ENCODE measurements at regions not wholly inside any gene's neighbourhood (a gene's known extent, or its start where the extent isn't known, plus 50 kb on each side); places are given as distances from the start of the nearest gene placed in this dataset.
"Not testable (repeated sequence)": the region's sequence is repeated elsewhere in the genome, so short reads cannot be mapped to it uniquely, and the experiment has no call there.

- ATAC-seq (no peak), DNase-seq (no peak)
- intact Hi-C loops (cut with micrococcal nuclease), result no loop called here
Observed at GRCh38 chr13:88459331-88459730, 788.2 kb downstream of the SLITRK5 start.

DNA sequence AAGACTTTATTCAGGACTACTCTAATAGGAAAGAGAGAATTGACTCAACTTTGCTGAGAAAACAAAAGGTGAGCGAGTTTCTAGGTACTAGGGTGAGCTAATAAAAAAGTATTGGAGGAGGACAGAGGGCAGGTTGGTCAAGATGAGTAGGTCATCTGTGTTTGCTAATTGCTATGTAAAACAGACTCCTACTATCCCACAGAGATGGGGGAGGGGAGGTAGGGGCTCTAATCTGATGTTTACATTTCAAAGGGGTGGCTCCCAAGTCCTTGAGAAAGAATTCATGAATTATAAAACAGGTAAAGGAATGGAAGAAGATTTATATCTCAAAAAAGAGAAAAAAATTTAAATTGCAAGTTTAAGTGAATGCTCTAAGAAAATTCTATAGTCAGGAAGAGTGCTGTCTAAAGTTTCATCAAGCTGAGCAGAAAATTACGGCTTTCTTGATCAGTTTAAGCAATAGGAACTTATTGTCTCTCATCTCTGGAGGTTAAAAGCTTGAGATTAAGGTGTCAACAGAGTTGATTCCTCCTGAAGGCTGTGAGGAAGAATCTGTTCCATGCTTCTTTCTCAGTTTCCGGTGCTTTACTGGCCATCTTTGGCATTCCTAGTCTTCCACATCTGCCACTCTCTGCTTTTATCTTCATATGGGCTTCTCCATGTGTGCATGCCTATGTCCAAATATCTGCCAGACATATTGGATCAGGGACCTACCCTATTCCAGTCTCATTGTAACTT, 790.3 kb downstream of the SLITRK5 start:
- ATAC-seq, result no peak
- intact Hi-C loops (cut with micrococcal nuclease), result no loop called here
- DNase-seq, result no peak

DNA sequence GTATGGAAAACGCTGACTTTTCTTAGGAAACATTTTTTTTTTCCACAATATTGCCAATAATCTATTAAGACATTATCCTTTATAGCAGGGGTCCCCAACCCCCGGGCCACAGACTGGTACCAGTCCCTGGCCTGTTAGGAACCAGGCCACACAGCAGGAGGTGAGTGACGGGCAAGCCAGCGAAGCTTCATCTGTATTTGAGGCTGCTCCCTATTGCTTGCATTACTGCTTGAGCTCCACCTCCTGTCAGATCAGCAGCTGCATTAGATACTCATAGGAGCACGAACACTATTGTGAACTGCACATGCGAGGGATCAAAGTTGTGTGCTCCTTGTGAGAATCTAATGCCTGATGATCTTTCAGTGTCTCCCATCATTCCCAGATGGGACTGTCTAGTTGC, 793.7 kb downstream of the SLITRK5 start:
- DNase-seq (peak; percentile 11), ATAC-seq (no peak)
- intact Hi-C loops (cut with micrococcal nuclease), result no loop called here

- intact Hi-C loops (cut with micrococcal nuclease), result no loop called here
- no peak for DNase-seq
- no peak for ATAC-seq
Observed at GRCh38 chr13:88472316-88472715, 801.1 kb downstream of the SLITRK5 start.

GRCh38 chr13:88483202-88483601, 812.0 kb downstream of the SLITRK5 start:
- intact Hi-C loops (cut with micrococcal nuclease), result no loop called here
- no peak for ATAC-seq
- no peak for DNase-seq

DNA sequence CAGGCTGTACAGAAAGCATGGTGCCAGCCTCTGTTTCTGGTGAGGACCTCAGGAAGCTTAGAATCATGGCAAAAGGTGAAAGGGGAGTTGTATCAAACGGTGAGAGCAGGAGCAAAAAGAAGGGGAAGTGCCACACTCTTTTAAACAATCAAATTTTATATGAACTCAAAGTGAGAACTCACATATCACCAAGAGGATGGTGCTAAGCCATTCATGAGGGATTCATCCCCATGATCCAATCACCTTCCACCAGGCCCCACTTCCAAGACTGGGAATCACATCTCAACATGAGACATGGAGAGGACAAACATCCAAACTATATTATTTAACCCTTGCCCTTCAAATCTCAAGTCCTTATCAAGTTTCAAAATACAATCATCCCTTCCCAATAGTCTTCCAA, 836.7 kb downstream of the SLITRK5 start:
- DNase-seq (no peak), ATAC-seq (no peak)
- intact Hi-C loops (cut with micrococcal nuclease), result no loop called here

DNA sequence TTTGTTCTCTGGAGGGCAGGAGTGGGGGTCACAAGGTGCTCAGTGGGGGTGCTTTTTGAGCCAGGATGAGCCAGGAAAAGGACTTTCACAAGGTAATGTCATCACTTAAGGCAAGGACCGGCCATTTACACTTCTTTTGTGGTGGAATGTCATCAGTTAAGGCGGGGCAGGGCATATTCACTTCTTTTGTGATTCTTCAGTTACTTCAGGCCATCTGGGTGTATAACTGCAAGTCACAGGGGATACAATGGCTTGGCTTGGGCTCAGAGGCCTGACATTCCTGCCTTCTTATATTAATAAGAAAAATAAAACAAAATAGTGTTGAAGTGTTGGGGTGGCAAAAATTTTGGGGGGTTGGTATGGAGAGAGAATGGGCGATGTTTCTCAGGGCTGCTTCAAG, 841.8 kb downstream of the SLITRK5 start:
- intact Hi-C loops (cut with micrococcal nuclease); ATAC-seq; DNase-seq: not testable (repeated sequence)

DNA sequence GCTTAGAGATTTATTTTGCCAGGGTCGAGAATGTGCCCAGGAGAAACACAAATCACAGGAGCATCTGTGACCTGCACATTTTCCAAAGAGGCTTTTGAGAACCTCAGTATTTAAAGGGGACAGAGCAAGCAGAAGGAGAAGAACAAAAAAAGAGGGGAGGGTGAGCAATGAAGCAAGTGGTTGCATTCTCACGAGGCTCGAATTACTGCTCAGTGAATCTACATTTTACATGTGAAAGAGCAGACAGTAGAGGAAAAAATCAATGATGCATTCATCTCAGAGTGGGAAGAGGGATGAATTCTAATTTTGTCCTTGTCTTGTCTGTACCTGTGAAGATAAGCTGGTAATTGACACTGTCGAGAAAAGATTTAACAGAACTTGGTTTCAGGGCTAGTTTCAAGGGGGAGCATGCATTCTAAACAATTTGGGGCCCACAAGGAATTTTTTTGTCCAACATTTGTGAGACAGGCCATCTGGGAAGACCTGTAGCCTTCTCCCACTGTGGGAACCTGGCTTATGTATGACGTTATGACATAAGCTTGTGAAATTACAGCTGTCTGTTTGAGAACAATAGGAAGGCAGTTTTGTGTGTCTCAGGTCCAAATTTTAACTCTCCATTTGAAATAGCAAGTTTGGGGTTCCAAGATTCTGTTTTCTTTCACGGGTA, 855.1 kb downstream of the SLITRK5 start:
- intact Hi-C loops (cut with micrococcal nuclease), result no loop called here
- no peak for ATAC-seq
- DNase-seq, result no peak

DNA sequence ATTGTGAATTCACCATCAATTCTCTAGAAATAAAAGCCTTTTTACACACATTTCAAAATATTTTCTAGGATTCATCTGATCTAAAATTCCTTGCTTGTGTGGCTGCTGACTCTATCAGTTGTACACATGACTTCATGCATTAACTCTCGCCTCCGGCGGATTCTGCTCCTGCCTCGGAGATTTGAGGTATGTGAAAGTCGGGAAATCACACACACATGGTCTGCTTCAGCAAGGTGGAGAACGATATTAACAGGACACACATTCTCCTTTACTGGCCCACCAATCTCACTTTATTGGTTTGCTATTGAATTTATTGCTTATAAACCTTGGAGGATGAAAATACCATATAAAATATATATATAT, 855.7 kb downstream of the SLITRK5 start:
- intact Hi-C loops (cut with micrococcal nuclease), result no loop called here
- ATAC-seq (no peak), DNase-seq (no peak)

- ATAC-seq (no peak), DNase-seq (no peak)
- intact Hi-C loops (cut with micrococcal nuclease), result no loop called here
Observed at GRCh38 chr13:88541994-88542393, 870.8 kb downstream of the SLITRK5 start.

DNA sequence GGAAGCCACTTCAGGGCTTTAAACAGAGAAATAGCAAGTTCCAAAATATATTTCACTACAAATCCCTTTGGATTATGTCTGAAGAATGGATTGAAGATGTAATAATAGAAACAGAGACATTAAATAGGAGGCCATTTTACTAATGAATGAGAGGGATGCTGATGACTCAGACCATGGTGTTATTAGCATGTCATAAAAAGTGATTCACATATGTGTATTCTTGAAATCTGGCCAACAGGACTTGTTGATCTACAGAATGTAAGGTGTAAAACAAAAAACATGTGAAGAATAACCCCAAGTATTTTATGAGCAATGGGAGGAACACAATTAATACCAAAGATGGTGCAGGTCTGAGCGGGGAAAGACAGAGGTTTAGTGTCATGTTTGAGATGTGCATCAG, 873.7 kb downstream of the SLITRK5 start:
- ATAC-seq (no peak), DNase-seq (no peak)
- intact Hi-C loops (cut with micrococcal nuclease), result no loop called here

GRCh38 chr13:88552966-88553365, 881.8 kb downstream of the SLITRK5 start:
- intact Hi-C loops (cut with micrococcal nuclease), result no loop called here
- ATAC-seq (no peak), DNase-seq (no peak)

DNA sequence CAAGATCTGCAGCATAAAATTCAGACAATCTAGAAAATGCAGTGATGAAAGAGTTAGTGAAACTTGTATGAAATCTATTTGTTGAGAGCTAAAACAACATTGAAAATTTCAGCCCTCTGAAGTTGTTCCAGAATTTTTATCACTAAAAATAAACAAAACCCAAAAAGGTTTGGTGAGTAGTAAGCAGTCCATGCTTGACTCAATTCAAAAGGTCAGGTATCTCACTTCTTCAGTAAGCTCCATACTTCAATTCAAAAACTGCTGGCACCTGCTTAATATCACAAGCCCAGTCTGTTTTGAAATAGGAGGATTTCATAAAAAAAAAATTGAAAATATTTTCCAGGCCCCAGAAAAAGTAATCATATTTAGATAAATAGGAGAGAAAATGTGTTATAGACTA, 894.4 kb downstream of the SLITRK5 start:
- intact Hi-C loops (cut with micrococcal nuclease), result no loop called here
- ATAC-seq (no peak), DNase-seq (no peak)

- no peak for ATAC-seq
- no peak for DNase-seq
- intact Hi-C loops (cut with micrococcal nuclease), result no loop called here
Observed at GRCh38 chr13:88585861-88586260, 914.7 kb downstream of the SLITRK5 start.

GRCh38 chr13:88586263-88586662, 915.1 kb downstream of the SLITRK5 start:
- intact Hi-C loops (cut with micrococcal nuclease), result no loop called here
- no peak for ATAC-seq
- DNase-seq, result no peak

DNA sequence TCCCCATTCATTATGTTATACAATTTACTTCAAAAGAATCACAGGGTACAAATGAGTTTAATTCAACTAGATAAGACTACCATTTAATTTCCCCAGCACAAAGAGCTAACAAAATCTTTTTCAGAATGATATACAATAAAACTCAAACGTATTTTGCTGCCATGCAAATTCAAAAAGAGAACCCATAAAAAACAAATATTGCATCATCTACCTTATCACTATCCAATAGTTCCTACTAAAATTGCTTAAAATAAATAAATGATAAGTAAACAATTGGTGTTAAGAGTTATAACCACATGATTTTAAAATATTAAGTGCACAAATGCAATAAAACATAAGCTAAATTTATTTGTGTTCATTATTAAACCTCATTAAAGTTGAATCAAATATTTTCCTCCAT, 919.4 kb downstream of the SLITRK5 start:
- ATAC-seq (no peak), DNase-seq (no peak)
- intact Hi-C loops (cut with micrococcal nuclease), result no loop called here

GRCh38 chr13:88592105-88592504, 920.9 kb downstream of the SLITRK5 start:
- ATAC-seq, result no peak
- intact Hi-C loops (cut with micrococcal nuclease), result no loop called here
- DNase-seq, result no peak

GRCh38 chr13:88601949-88602348, 930.8 kb downstream of the SLITRK5 start:
- DNase-seq (no peak), ATAC-seq (no peak)
- intact Hi-C loops (cut with micrococcal nuclease), result no loop called here

DNA sequence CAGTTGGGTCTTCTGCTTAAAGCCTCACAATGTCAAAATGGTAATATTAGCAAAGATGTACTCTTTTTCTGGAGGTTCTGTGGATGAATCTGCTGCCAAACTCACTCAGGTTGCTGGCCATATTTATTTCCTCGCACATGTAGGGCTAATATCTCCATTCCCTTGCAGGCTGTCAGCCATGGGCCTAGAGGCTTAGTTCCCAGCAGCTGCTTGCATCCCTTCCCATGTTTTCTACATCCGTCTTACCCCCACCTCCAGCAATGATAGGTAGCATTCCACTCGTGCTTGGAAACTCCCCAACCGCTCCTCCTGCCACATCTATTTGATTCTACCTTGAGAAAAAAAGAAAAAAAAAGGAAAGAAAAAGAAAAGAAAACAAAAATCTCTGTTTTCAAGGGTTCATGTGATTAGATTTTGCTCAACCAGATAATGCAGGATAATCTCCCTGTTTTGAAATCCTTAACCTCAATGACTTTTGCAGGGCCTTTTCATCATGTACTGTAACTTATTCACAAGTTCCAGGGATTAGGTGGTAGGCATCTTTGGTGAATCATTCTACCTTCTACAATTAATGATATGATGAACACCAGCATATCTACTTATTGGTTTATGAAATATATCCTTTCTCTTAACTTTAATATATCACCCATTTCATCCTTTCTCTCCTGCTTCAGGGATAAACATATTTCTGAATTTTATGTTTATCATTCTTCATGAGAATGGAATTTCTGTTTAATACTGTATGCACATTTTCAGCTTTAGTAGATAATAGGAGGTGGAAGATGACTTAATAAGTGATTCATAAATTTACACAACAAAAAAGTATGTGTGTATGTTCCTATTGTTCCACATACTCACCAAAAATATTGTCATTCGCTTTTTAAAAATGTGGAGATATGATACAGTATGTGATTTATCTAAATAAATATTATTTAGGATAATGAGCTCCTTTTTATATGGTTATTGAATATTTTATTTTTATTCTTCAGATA, 931.9 kb downstream of the SLITRK5 start:
- intact Hi-C loops (cut with micrococcal nuclease), result no loop called here
- DNase-seq (no peak), ATAC-seq (no peak)

DNA sequence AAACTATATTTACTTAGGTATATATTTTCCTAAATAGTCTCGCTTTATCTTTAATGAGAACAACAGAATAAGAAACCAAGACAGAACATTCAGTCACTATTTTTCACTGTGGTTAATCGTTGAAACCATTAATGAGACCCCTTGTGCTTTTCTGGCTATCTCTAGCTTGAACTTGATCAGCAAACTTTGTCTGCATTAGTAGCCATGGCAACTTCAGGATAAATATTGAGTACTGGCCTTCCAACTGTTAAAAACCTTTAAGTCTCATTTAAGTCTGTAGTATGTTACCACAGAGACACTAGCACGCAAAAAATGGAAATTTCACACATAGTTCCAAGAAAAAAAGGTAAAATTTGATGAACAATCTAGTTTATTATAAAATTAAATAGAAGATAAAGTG, 946.0 kb downstream of the SLITRK5 start:
- no peak for ATAC-seq
- intact Hi-C loops (cut with micrococcal nuclease), result no loop called here

More for the DNA sequence above, 946.0 kb downstream of the SLITRK5 start:
- DNase-seq, result no peak
